K562 (cell line): ENCODE measurements at regions not wholly inside any gene's neighbourhood (a gene's known extent, or its start where the extent isn't known, plus 50 kb on each side); places are given as distances from the start of the nearest gene placed in this dataset.

Experiments used
- HDAC2 ChIP-seq: fragments of 450-650 bp; IDR thresholded peaks from 2 replicates; pipeline ENCODE4 v1.6.1; 2016; ENCODE audit warnings: mild to moderate bottlenecking
- RB1 ChIP-seq: fragments of 450-650 bp; IDR thresholded peaks from 2 replicates; pipeline ENCODE4 v1.6.1; 2017; ENCODE audit warnings: low read depth, mild to moderate bottlenecking
- TF ChIP-seq, protein P1 (sequence below), 2 experiments: fragments of 450-650 bp; formaldehyde crosslinking in 1 of 2; IDR thresholded peaks; 2 replicates each; pipeline versions ENCODE4 v1.4.0 to v1.6.1; 2014 to 2020; ENCODE audit warnings: mild to moderate bottlenecking in 2 of 2, borderline replicate concordance in 1 of 2, low read depth in 1 of 2

- TF ChIP-seq HDAC2 (no peak), RB1 (0 out of 2 replicates have a peak, but pooled peaks have one; percentile 13)
- TF ChIP-seq, protein P1, sequence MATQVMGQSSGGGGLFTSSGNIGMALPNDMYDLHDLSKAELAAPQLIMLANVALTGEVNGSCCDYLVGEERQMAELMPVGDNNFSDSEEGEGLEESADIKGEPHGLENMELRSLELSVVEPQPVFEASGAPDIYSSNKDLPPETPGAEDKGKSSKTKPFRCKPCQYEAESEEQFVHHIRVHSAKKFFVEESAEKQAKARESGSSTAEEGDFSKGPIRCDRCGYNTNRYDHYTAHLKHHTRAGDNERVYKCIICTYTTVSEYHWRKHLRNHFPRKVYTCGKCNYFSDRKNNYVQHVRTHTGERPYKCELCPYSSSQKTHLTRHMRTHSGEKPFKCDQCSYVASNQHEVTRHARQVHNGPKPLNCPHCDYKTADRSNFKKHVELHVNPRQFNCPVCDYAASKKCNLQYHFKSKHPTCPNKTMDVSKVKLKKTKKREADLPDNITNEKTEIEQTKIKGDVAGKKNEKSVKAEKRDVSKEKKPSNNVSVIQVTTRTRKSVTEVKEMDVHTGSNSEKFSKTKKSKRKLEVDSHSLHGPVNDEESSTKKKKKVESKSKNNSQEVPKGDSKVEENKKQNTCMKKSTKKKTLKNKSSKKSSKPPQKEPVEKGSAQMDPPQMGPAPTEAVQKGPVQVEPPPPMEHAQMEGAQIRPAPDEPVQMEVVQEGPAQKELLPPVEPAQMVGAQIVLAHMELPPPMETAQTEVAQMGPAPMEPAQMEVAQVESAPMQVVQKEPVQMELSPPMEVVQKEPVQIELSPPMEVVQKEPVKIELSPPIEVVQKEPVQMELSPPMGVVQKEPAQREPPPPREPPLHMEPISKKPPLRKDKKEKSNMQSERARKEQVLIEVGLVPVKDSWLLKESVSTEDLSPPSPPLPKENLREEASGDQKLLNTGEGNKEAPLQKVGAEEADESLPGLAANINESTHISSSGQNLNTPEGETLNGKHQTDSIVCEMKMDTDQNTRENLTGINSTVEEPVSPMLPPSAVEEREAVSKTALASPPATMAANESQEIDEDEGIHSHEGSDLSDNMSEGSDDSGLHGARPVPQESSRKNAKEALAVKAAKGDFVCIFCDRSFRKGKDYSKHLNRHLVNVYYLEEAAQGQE (IDR thresholded peaks at IDR 0.05; ENCODE audit: borderline replicate concordance), result 0 out of 2 replicates have a peak, but pooled peaks have one; percentile 26
- TF ChIP-seq, protein P1 (CRISPR knock-in tag; IDR thresholded peaks at IDR 0.05; ENCODE audit: low read depth), result no peak
These were observed 240.0 kb downstream of the C16orf95 start (continued) for GRCh38 chr16:87076950-87077749.
